A549 (cell line): ENCODE measurements at regions not wholly inside any gene's neighbourhood (a gene's known extent, or its start where the extent isn't known, plus 50 kb on each side); places are given as distances from the start of the nearest gene placed in this dataset.

ENCODE experiments used
- ATAC-seq, 2 experiments: fragments of 200-7000 bp in 1 of 2; fragments of >200 bp in 1 of 2; cut with Nextera tagmentation in 1 of 2; cut with Tn5 transposase in 1 of 2; 3 replicates each; pipeline versions ENCODE4 v1.8.0 to v1.9.1; 2018 to 2020; ENCODE audit warnings: mild to moderate bottlenecking in 1 of 2, moderate library complexity in 1 of 2
- CTCF ChIA-PET: fragments of 300-600 bp; sonication (Branson Sonifier 250); formaldehyde crosslinking; extraction: SDS; loops from one replicate; lab custom pipeline; 2021; ENCODE audit warnings: antibody characterized with exemption, inconsistent platforms; lab: Yijun Ruan, JAX
- POLR2A ChIA-PET: fragments of 350-600 bp; formaldehyde crosslinking; extraction: SDS; loops from one replicate; lab custom pipeline; 2021; ENCODE audit warnings: antibody characterized with exemption, inconsistent platforms; lab: Yijun Ruan, JAX
- DNase-seq, 2 experiments: peaks; one replicate each; pipeline versions ENCODE4 v3.0.0 to v3.0.0-alpha.2; 2011 to 2016; ENCODE audit warnings: low read depth in 1 of 2, low spot score in 1 of 2
- FAIRE-seq: peaks from 2 replicates; lab custom pipeline; 2011; peaks lifted over from hg19 to GRCh38; lab: Jason Lieb, UNC
- H3K27ac ChIP-seq, 2 experiments: fragments of >200 bp; sonication (Bioruptor Twin); formaldehyde crosslinking; 3 replicates each; pipeline ENCODE4 v1.5.1; 2016 to 2017
- H3K4me1 ChIP-seq: fragments of >200 bp; sonication (Bioruptor Twin); formaldehyde crosslinking; 3 replicates; pipeline ENCODE4 v1.6.1; 2016
- H3K4me2 ChIP-seq: fragments of >200 bp; sonication (Bioruptor Twin); formaldehyde crosslinking; 3 replicates; pipeline ENCODE4 v1.6.1; 2016
- H3K4me3 ChIP-seq: fragments of >200 bp; sonication (Bioruptor Twin); formaldehyde crosslinking; 3 replicates; pipeline ENCODE4 v1.5.1; 2016
- H3K9me3 ChIP-seq: fragments of >200 bp; sonication (Bioruptor Twin); formaldehyde crosslinking; 3 replicates; pipeline ENCODE4 v1.6.1; 2016
- BHLHE40 ChIP-seq: IDR thresholded peaks from 2 replicates; pipeline ENCODE4 v1.6.1; 2012; ENCODE audit warnings: low read depth, low read length, inconsistent platforms
- CBX2 ChIP-seq: fragments of 200-600 bp; sonication (generic); IDR thresholded peaks from 2 replicates; pipeline ENCODE4 v1.6.1; 2016; ENCODE audit warnings: low read depth, mild to moderate bottlenecking, borderline replicate concordance
- CBX8 ChIP-seq: fragments of 200-600 bp; sonication (generic); IDR thresholded peaks from 2 replicates; pipeline ENCODE4 v1.6.1; 2016
- CEBPB ChIP-seq, 2 experiments: fragments of >200 bp in 1 of 2; sonication (Bioruptor Twin) in 1 of 2; formaldehyde crosslinking in 1 of 2; IDR thresholded peaks; 2 replicates each; pipeline ENCODE4 v1.6.1; 2012 to 2016
- CHD2 ChIP-seq: fragments of 150-350 bp; IDR thresholded peaks from 2 replicates; pipeline ENCODE4 v1.6.1; 2014; ENCODE audit warnings: low read length; ENCODE audit not compliant: partially characterized antibody
- CHD4 ChIP-seq: fragments of 200-600 bp; sonication (generic); IDR thresholded peaks from 2 replicates; pipeline ENCODE4 v1.6.1; 2016; ENCODE audit warnings: antibody characterized with exemption, mild to moderate bottlenecking, borderline replicate concordance
- FOXS1 ChIP-seq: fragments of 250-450 bp; sonication (Bioruptor Pico); IDR thresholded peaks from 2 replicates; pipeline ENCODE4 v1.5.0; 2020; ENCODE audit warnings: mild to moderate bottlenecking, moderate library complexity
- GATA3 ChIP-seq: IDR thresholded peaks from 2 replicates; pipeline ENCODE4 v1.6.1; 2012; ENCODE audit warnings: borderline replicate concordance
- HDAC2 ChIP-seq: fragments of 200-600 bp; sonication (generic); IDR thresholded peaks from 2 replicates; pipeline ENCODE4 v1.6.1; 2016
- NFE2L2 ChIP-seq: fragments of 150-350 bp; conservative IDR thresholded peaks from 2 replicates; pipeline ENCODE4 v1.6.1; 2014; ENCODE audit warnings: low read length
- NPAS2 ChIP-seq: fragments of 250-450 bp; sonication (Bioruptor Pico); IDR thresholded peaks from 2 replicates; pipeline ENCODE4 v1.8.0; 2022; ENCODE audit warnings: mild to moderate bottlenecking, moderate library complexity, borderline replicate concordance
- POLR2A ChIP-seq: IDR thresholded peaks from 2 replicates; pipeline ENCODE4 v1.6.1; 2012; ENCODE audit warnings: mild to moderate bottlenecking, low read length
- RCOR1 ChIP-seq: fragments of 150-350 bp; IDR thresholded peaks from 2 replicates; pipeline ENCODE4 v1.6.1; 2014; ENCODE audit warnings: antibody characterized with exemption, low read length, low read depth
- RFX5 ChIP-seq: fragments of 450-650 bp; IDR thresholded peaks from 2 replicates; pipeline ENCODE4 v1.7.1; 2014; ENCODE audit warnings: antibody characterized with exemption, mild to moderate bottlenecking, moderate library complexity
- SMC3 ChIP-seq: fragments of >200 bp; sonication (Bioruptor Twin); formaldehyde crosslinking; IDR thresholded peaks from 3 replicates; pipeline ENCODE4 v1.6.1; 2018; ENCODE audit warnings: inconsistent platforms
- ZFP36 ChIP-seq: fragments of 450-650 bp; IDR thresholded peaks from 2 replicates; pipeline ENCODE4 v1.6.1; 2014; ENCODE audit warnings: borderline replicate concordance; ENCODE audit not compliant: partially characterized antibody
- ZSCAN20 ChIP-seq: fragments of 250-450 bp; sonication (Bioruptor Pico); IDR thresholded peaks from 2 replicates; pipeline ENCODE4 v1.8.0; 2022; ENCODE audit warnings: mild to moderate bottlenecking, moderate library complexity
- WGBS: methylation state at CpG from one replicate; pipeline ENCODE4 v1.1.6; 2017; ENCODE audit errors: missing lambda C conversion rate; 5-methylcytosine and 5-hydroxymethylcytosine counted together
- TF ChIP-seq, protein P1 (sequence below): IDR thresholded peaks from 2 replicates; pipeline ENCODE4 v1.6.1; 2012; ENCODE audit warnings: low read depth, borderline replicate concordance
- TF ChIP-seq, protein P2 (sequence below): fragments of 250-450 bp; sonication (Bioruptor Pico); IDR thresholded peaks from 2 replicates; pipeline ENCODE4 v1.5.0; 2021; ENCODE audit warnings: mild to moderate bottlenecking, moderate library complexity, borderline replicate concordance
- TF ChIP-seq, protein P3 (sequence below): fragments of >200 bp; sonication (Bioruptor Twin); formaldehyde crosslinking; IDR thresholded peaks from 3 replicates; pipeline ENCODE4 v1.5.1; 2016

DNA sequence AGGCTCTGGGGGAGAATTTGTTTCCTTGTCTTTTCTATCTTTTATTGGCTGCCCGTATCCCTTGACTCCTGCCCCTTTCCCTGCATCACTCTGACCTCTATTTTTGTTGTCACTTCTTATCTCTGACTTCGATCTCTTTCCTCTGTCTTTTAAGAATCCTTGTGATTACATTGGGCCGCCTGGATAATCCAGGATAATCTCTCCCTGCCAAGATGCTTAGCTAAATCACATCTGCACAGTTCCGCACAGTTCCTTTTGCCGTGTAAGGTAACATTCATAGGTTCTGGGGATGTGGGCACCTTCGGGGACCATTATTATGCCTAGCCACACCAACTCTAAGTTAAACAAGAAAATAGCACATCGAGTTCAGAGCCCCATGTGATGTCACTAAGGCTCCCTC lies 103.0 kb upstream of the DPPA4 start:
- Histone ChIP-seq H3K4me2 (no peak overlapping the region), H3K4me1 (no peaks in the 10 kb centered on the region), H3K9me3 (peaks cover 3% of the 10 kb centered on the region; the same call in 1 of the 3 replicates), H3K4me3 (no peak overlapping the region), H3K27ac (no peak overlapping the region)
- 32% methylated on average over 7 of the region's 7 CpGs for WGBS
- CTCF ChIA-PET, result no interaction called here
- TF ChIP-seq NFE2L2 (no peak), CHD4 (no peak), GATA3 (no peak), ZSCAN20 (no peak), POLR2A (no peak), BHLHE40 (no peak), NPAS2 (no peak), RCOR1 (no peak), HDAC2 (no peak), FOXS1 (CRISPR knock-in tag) (no peak), CHD2 (no peak), CEBPB (IDR thresholded peaks at IDR 0.05) (no peak), CBX2 (no peak)
- TF ChIP-seq, protein P1, sequence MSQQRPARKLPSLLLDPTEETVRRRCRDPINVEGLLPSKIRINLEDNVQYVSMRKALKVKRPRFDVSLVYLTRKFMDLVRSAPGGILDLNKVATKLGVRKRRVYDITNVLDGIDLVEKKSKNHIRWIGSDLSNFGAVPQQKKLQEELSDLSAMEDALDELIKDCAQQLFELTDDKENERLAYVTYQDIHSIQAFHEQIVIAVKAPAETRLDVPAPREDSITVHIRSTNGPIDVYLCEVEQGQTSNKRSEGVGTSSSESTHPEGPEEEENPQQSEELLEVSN, result no peak
- TF ChIP-seq, protein P2, sequence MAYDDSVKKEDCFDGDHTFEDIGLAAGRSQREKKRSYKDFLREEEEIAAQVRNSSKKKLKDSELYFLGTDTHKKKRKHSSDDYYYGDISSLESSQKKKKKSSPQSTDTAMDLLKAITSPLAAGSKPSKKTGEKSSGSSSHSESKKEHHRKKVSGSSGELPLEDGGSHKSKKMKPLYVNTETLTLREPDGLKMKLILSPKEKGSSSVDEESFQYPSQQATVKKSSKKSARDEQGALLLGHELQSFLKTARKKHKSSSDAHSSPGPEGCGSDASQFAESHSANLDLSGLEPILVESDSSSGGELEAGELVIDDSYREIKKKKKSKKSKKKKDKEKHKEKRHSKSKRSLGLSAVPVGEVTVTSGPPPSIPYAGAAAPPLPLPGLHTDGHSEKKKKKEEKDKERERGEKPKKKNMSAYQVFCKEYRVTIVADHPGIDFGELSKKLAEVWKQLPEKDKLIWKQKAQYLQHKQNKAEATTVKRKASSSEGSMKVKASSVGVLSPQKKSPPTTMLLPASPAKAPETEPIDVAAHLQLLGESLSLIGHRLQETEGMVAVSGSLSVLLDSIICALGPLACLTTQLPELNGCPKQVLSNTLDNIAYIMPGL (CRISPR knock-in tag), result no peak
- no peak for ATAC-seq
- no peak for FAIRE-seq
- no peak for DNase-seq
- POLR2A ChIA-PET, result no interaction called here

- Histone ChIP-seq H3K4me2 (no peak overlapping the region), H3K9me3 (no peaks in the 10 kb centered on the region; the same call in 2 of the 3 replicates), H3K4me3 (no peak overlapping the region)
- POLR2A ChIA-PET, result no interaction called here
- CTCF ChIA-PET, result interaction anchor here (0.6 to 1.2 kb wide), 4 partner anchors 9 to 31 kb away, joined by 3 to 4 read pairs (median 4); no protein-coding TSS in a partner anchor
- DNase-seq, result no peak
- ATAC-seq, result no peak
- TF ChIP-seq CBX8, result no peak
- TF ChIP-seq FOXS1 (CRISPR knock-in tag), result no peak
- TF ChIP-seq SMC3, result no peak
- TF ChIP-seq, protein P1, result no peak
- TF ChIP-seq RFX5, result no peak
- TF ChIP-seq, all 56 proteins: peak for 0
- Histone ChIP-seq H3K27ac (no peak overlapping the region), H3K4me1 (no peaks in the 10 kb centered on the region)
- 14% methylated on average over 3 of the region's 3 CpGs for WGBS
- FAIRE-seq, result no peak
Observed at GRCh38 chr3:109432833-109433232, 95.5 kb upstream of the DPPA4 start.

DNA sequence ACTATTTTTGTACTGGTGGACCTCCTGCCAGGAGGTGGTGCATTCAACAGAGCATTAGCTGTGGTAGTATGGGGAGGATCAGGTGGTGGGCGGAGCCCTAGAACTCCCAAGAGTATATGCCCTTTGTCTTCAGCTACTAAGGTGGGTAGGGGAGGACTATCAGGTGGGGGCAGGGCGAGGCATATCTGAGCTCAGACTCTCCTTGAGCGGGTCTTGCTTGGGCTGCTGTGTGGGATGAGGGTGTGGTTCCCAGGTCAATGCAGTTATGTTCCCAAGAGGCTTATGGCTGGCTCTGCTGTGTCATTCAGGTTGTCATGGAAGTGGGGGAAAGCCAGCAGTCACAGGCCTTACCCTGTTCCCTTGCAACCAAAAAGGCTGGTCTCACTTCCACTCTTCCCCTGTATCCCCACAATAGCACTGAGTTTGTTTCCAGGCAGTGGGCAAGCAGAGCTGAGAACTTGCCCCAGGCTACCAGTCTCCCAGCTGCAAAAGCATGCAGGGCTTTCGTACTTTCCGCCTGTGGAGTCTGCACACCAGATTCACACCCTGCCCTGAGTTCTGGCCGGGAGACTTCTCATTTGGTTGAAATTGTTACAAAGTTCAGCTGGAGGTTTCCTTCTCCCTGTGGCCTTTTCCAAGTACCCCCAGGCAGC lies 93.7 kb upstream of the DPPA4 start:
- ATAC-seq (no peak), DNase-seq (no peak), FAIRE-seq (no peak)
- Histone ChIP-seq H3K4me2 (no peak overlapping the region), H3K4me1 (no peaks in the 10 kb centered on the region), H3K9me3 (no peaks in the 10 kb centered on the region; the same call in 2 of the 3 replicates), H3K27ac (no peak overlapping the region), H3K4me3 (no peak overlapping the region)
- POLR2A ChIA-PET, result no interaction called here
- WGBS, result 49% methylated on average over 6 of the region's 6 CpGs
- no peak for TF ChIP-seq ZFP36
- TF ChIP-seq, protein P3, sequence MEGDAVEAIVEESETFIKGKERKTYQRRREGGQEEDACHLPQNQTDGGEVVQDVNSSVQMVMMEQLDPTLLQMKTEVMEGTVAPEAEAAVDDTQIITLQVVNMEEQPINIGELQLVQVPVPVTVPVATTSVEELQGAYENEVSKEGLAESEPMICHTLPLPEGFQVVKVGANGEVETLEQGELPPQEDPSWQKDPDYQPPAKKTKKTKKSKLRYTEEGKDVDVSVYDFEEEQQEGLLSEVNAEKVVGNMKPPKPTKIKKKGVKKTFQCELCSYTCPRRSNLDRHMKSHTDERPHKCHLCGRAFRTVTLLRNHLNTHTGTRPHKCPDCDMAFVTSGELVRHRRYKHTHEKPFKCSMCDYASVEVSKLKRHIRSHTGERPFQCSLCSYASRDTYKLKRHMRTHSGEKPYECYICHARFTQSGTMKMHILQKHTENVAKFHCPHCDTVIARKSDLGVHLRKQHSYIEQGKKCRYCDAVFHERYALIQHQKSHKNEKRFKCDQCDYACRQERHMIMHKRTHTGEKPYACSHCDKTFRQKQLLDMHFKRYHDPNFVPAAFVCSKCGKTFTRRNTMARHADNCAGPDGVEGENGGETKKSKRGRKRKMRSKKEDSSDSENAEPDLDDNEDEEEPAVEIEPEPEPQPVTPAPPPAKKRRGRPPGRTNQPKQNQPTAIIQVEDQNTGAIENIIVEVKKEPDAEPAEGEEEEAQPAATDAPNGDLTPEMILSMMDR, result no peak
- CTCF ChIA-PET, result interaction anchor here (0.6 kb wide), 1 partner anchor 163 kb away, joined by 3 read pairs; no protein-coding TSS in a partner anchor
